H1 (cell line): ENCODE measurements at regions not wholly inside any gene's neighbourhood (a gene's known extent, or its start where the extent isn't known, plus 50 kb on each side); places are given as distances from the start of the nearest gene placed in this dataset.

Source experiments
- ASH2L ChIP-seq: fragments of 200-600, 300-600 bp; sonication (generic); IDR thresholded peaks from one replicate; pipeline ENCODE4 v1.7.1; 2017; ENCODE audit warnings: low read length
- CEBPB ChIP-seq: IDR thresholded peaks from 2 replicates; pipeline ENCODE4 v1.6.1; 2012; ENCODE audit warnings: low read depth, low read length
- CHD7 ChIP-seq: fragments of 300-600 bp; sonication (generic); IDR thresholded peaks from 2 replicates; pipeline ENCODE4 v1.7.1; 2012; ENCODE audit warnings: low read length, moderate library complexity, mild to moderate bottlenecking, inconsistent platforms; ENCODE audit not compliant: insufficient replicate concordance
- EZH2 ChIP-seq: fragments of 200-600 bp; sonication (generic); IDR thresholded peaks from 2 replicates; pipeline ENCODE4 v1.7.1; 2012; ENCODE audit warnings: low read depth, mild to moderate bottlenecking, moderate library complexity, low read length, inconsistent platforms; ENCODE audit not compliant: severe bottlenecking
- NANOG ChIP-seq: IDR thresholded peaks from 2 replicates; pipeline ENCODE4 v1.6.1; 2011; ENCODE audit warnings: low read length, low read depth, mild to moderate bottlenecking, inconsistent platforms; ENCODE audit not compliant: insufficient read depth, poor library complexity, severe bottlenecking
- POU5F1 ChIP-seq: IDR thresholded peaks from 2 replicates; pipeline ENCODE4 v1.6.1; 2011; ENCODE audit warnings: low read depth, mild to moderate bottlenecking, low read length, moderate library complexity
- SP1 ChIP-seq: IDR thresholded peaks from 2 replicates; pipeline ENCODE4 v1.6.1; 2011; ENCODE audit warnings: low read depth, low read length
- SP4 ChIP-seq: IDR thresholded peaks from 2 replicates; pipeline ENCODE4 v1.6.1; 2012; ENCODE audit warnings: low read length, inconsistent platforms

GRCh38 chr5:166166071-166166470, 2125.4 kb upstream of the WWC1 start (continued):
- TF ChIP-seq CHD7 (peak; percentile 76), POU5F1 (0 out of 2 replicates have a peak, but pooled peaks have one; percentile 37), SP4 (no peak), ASH2L (no peak), CEBPB (peak; percentile 85), NANOG (peak; percentile 99), SP1 (0 out of 2 replicates have a peak, but pooled peaks have one; percentile 21), EZH2 (no peak)
